ENCODE measurements at regions not wholly inside any gene's neighbourhood (a gene's known extent, or its start where the extent isn't known, plus 50 kb on each side); places are given as distances from the start of the nearest gene placed in this dataset.

- no peaks in the 10 kb centered on the region for H3K9me3 ChIP-seq (ENCODE audit: low read length)
- no peak overlapping the region for H3K27ac ChIP-seq (ENCODE audit: extremely low read length, insufficient read depth, low read length)
- H4K20me1 ChIP-seq (ENCODE audit: insufficient read depth, low read length) = no peaks in the 10 kb centered on the region
- no peak for DNase-seq (ENCODE audit: low spot score)
- no peaks in the 10 kb centered on the region for H3K79me2 ChIP-seq (ENCODE audit: insufficient read depth, low read length)
- intact Hi-C loops (cut with micrococcal nuclease; ENCODE audit: unreplicated experiment) (no loop called here), in situ Hi-C loops (cut with HindIII; ENCODE audit: extremely low pct_ligation_motif_present, low pct_unique_long_range_greater_than_20kb) (loop anchor here (10.0 to 25.0 kb wide), 2 partner anchors 188 to 434 kb away; partner anchors contain the start of gene IGLL1)
- H3K36me3 ChIP-seq (replicated peaks in 1 of 2; ENCODE audit: control insufficient read depth in 1 of 2, insufficient read depth in 2 of 2, low read length in 2 of 2) = no peaks in the 10 kb centered on the region
- no peak overlapping the region for H3K9ac ChIP-seq (ENCODE audit: insufficient read depth, low read depth, low read length)
- ATAC-seq = no peak
- BruUV-seq (replicated peaks) = no TSS peak
- no peak overlapping the region for H3K4me3 ChIP-seq (replicated peaks in 1 of 3; ENCODE audit: insufficient read depth in 1 of 3, low read depth in 2 of 3, low read length in 3 of 3)
- no peak overlapping the region for H2AFZ ChIP-seq (ENCODE audit: low read length)
- H3K4me2 ChIP-seq (ENCODE audit: low read depth, low read length) = no peak overlapping the region
- H3K4me1 ChIP-seq (ENCODE audit: insufficient read depth, low read length) = no peaks in the 10 kb centered on the region
- ChIA-PET CTCF (ENCODE audit: low intra/inter-chr PET ratio, low total read pairs) (no interaction called here), POLR2A (no interaction called here)
- TF ChIP-seq KLF6 (CRISPR knock-in tag; IDR thresholded peaks at IDR 0.05) (no peak), ZNF619 (CRISPR knock-in tag; IDR thresholded peaks at IDR 0.05) (no peak), POLR2AphosphoS2 (IDR thresholded peaks at IDR 0.05; ENCODE audit: low read depth, low read length) (no peak), YEATS2 (CRISPR knock-in tag; IDR thresholded peaks at IDR 0.05; ENCODE audit: borderline replicate concordance) (no peak), HMG20A (CRISPR knock-in tag; IDR thresholded peaks at IDR 0.05; ENCODE audit: borderline replicate concordance) (no peak)
- TF ChIP-seq, protein P1, sequence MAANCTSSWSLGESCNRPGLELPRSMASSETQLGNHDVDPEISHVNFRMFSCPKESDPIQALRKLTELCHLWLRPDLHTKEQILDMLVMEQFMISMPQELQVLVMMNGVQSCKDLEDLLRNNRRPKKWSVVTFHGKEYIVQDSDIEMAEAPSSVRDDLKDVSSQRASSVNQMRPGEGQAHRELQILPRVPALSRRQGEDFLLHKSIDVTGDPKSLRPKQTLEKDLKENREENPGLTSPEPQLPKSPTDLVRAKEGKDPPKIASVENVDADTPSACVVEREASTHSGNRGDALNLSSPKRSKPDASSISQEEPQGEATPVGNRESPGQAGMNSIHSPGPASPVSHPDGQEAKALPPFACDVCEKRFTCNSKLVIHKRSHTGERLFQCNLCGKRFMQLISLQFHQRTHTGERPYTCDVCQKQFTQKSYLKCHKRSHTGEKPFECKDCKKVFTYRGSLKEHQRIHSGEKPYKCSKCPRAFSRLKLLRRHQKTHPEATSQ (CRISPR knock-in tag; IDR thresholded peaks at IDR 0.05; ENCODE audit: borderline replicate concordance) = no peak
- 15% methylated on average over 3 of the region's 8 CpGs for WGBS (ENCODE audit: low lambda C conversion rate)
- FAIRE-seq = no peak
- peaks cover 6 to 26% of the 10 kb centered on the region in 2 experiments for H3K27me3 ChIP-seq (ENCODE audit: control insufficient read depth in 1 of 2, insufficient read depth in 2 of 2, low read length in 2 of 2)
Measured at GRCh38 chr22:23396362-23397007, 183.6 kb downstream of the IGLL1 start.
